ENCODE measurements at regions not wholly inside any gene's neighbourhood (a gene's known extent, or its start where the extent isn't known, plus 50 kb on each side); places are given as distances from the start of the nearest gene placed in this dataset.

- H3K4me3 ChIP-seq (ENCODE audit: low read length): no peak overlapping the region
- no peak for DNase-seq (ENCODE audit: low read depth, low spot score)
Measured at GRCh38 chr10:113446739-113447138, 106.1 kb upstream of the HABP2 start.

DNA sequence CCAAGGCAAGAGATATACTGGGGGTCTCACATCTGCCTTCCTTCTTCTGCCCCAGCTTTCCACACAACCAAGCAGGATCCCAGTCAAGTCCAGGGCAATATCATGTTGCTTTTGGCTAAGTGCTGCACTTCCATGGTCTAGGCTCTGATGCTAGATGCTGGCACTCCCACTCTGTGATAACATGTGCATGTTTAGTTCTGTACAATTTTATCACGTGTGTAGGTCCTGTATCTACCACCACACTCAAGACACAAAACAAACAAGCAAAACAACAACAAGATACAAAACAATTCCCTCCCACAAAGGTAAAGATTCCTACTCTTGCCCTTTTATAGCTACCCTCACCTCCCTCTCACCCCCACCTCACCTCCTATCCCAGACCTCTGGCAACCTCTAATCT, 105.6 kb upstream of the HABP2 start:
- no peak overlapping the region for H3K4me3 ChIP-seq (ENCODE audit: low read length)
- DNase-seq (ENCODE audit: low read depth, low spot score): no peak

GRCh38 chr10:113449006-113449695, 103.7 kb upstream of the HABP2 start:
- no peak overlapping the region for H3K4me3 ChIP-seq (ENCODE audit: low read length)
- DNase-seq (ENCODE audit: low read depth, low spot score): no peak

DNA sequence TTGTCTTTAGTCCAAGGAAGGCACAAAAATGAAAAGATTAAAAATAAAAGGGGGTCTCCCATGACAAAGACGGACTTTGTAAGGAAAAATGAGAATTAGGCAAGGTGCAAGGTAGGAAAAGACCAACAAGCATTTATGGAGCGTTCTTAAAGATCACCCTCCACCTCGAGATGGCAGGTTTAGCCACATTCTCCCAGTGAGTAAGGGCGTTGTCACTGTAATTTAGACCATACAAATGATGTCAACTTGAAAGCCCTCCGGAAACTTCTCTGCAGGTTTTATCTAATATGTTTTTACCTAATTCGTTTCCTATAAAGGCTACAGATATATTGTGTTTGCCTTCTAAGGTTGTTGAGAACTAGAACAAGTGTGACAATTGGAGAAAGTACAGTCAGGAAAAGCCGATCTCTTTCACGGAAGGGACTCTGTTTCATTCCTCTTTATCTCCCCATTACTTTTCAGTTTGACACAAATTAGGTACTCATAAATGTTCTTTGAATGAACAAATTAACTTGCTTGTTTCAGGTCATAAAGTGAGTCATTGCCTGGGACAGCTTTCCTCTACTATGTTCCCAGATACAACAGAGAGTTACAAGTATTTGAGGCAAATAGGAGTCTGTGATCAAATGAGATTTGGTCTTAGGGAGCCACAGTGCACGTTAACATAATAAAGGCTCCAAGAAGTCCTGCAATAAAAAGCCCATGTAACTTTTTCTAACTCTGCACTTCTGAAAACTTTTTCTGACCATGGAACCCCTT, 102.6 kb upstream of the HABP2 start:
- H3K4me3 ChIP-seq (ENCODE audit: low read length): no peak overlapping the region
- no peak for DNase-seq (ENCODE audit: low read depth, low spot score)

DNA sequence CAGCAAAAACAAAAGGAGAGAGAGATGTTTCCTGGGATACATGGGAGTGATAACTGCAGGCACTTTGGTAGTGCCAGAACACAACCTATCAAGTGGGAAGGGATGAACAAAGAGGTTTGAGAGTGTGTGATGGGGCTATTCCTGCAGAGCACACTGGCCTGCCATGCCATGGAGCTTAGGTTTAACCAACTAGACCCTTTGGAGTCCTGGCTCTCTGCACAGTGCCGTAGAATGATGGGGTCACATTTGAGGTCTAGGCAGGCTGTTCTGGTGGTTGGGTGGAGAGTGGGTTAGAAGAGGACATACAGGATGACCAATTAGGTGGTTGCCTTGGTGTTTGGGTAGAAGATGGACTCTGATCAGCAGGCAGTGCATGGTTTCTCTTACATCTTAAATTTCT, 101.9 kb upstream of the HABP2 start:
- no peak for DNase-seq (ENCODE audit: low read depth, low spot score)

GRCh38 chr10:113452146-113452845, 100.6 kb upstream of the HABP2 start:
- no peak overlapping the region for H3K4me3 ChIP-seq (ENCODE audit: low read length)
- no peak for DNase-seq (ENCODE audit: low read depth, low spot score)

More for the DNA sequence above, 101.9 kb upstream of the HABP2 start:
- H3K4me3 ChIP-seq (ENCODE audit: low read length): no peak overlapping the region

DNA sequence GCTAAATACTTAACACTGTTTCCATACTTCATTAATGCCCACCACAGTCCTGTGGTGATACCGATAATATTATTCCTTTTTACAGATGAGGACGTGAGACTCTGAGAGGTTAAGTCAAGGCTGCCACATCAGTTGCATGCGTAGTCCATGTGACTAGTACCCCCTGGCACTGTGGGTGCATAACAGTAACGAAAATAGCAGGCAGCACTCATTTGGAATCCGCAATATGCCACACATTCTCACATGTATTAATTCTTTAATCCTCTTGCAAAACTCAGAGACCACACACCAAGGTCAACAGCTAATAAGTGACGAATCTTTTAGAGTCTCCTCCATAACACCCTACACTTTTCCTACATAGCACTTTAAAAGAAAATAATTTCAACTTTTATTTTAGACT, 99.5 kb upstream of the HABP2 start:
- H3K4me3 ChIP-seq (ENCODE audit: low read length): no peak overlapping the region

DNA sequence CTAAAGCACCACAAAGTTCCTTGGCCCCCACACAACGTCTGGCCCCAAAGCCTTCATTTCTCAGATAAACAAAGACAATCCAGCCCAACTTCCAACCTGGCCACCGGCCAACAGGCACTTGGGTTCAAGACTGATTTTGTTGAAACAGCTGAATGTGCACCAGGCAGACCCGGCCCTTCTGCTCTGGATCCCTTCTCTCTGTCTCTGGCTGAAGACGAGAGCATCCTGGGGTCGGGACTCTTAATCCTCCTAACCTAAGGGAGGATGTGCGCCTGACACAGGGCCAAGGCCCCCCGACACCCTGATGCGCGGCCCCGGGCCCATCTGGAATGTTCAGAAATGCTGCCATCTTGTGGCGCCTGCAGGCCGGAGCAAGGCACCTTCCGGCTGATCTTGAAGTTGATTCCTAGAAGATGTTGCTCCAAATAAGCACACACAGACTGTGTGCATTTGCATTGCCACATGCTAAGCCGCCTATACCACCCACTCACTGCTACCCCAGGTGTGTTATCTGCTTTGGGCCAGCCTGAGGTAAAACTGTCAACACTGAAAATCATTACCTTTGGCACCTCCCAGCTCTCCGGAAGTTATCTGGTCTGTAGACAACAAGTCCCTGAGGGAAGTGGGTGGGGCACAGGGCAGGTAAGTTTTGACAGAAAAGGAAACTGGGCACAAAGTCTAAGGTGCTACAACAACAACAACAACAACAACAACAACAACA, 98.4 kb upstream of the HABP2 start:
- H3K4me3 ChIP-seq (ENCODE audit: low read length): no peak overlapping the region
- peak; percentile 32 for DNase-seq (ENCODE audit: low read depth, low spot score)

More for the DNA sequence above, 99.5 kb upstream of the HABP2 start:
- DNase-seq (ENCODE audit: low read depth, low spot score): no peak

DNA sequence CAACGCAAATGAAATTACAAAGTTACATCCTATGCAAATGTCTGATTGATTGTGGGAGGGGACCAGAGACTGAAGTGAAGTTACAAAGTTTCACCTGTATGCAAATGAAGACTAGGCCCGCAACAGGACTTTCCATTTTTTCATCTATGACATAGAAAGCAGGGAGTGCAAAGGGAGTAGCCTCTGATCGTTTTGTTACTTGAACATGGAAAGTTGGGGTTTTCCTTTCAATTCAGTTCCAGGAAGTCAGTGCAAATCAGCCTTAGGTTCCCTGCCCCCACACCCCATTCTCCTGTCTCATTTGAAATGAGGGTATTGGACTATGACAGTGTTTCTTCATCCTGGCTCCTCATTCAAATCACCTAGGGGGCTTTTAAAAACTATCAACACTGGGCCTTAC, 96.9 kb upstream of the HABP2 start:
- no peak for DNase-seq (ENCODE audit: low read depth, low spot score)

GRCh38 chr10:113456741-113457140, 96.1 kb upstream of the HABP2 start:
- DNase-seq (ENCODE audit: low read depth, low spot score): no peak
- no peak overlapping the region for H3K4me3 ChIP-seq (ENCODE audit: low read length)

More for the DNA sequence above, 96.9 kb upstream of the HABP2 start:
- no peak overlapping the region for H3K4me3 ChIP-seq (ENCODE audit: low read length)

- no peak overlapping the region for H3K4me3 ChIP-seq (ENCODE audit: low read length)
- no peak for DNase-seq (ENCODE audit: low read depth, low spot score)
Measured at GRCh38 chr10:113457408-113457807, 95.4 kb upstream of the HABP2 start.

DNA sequence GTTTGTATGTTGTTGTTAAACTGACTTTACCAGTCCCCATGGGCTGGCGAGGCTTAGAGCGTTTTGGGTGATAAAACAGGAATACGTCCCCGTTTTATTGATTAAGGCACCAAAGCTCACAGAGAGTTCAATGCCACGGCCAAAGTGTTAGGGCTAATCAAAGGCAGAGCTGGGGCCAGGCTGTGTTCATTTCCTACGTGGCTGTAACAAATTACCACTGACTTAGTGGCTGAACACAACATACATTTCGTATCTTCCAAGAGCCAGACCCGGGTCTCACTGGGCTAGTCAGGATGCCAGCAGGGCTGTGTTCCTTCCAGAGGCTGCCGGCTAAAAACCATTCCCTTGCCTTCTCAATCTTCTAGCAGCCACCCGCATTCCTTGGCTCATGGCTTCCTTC, 94.4 kb upstream of the HABP2 start:
- no peak overlapping the region for H3K4me3 ChIP-seq (ENCODE audit: low read length)
- no peak for DNase-seq (ENCODE audit: low read depth, low spot score)

GRCh38 chr10:113458944-113459343, 93.9 kb upstream of the HABP2 start:
- no peak for DNase-seq (ENCODE audit: low read depth, low spot score)

DNA sequence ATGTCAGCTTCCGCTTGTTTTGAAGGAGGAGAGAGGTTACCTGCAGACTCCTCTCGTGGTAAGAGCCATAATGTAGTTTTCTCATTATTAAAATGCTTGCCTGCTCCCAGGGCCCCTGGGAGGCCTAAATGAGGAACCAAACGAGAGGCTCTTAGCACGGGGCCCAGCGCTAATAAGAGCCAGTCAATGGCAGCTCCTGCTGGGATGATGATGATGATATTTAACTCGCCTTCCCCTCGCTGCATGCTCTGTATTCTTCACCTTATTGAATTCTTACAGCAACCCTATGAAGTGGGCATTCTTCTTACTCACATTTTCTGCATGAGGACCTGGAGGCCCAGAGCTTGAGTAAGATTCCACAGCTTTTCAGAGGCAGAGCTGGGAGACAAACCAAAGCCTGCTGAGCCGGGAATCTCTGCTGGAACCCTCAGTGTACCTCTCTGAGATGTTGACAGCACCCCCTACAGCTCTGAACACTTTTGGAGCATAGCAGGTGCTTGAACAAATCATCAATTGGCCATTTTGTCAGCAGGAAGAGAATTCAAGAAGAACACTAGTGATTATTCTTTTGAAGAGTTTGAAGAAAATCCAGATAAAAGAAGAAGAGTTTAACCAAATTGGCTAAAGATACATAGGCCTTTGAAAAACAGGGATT, 93.1 kb upstream of the HABP2 start:
- H3K4me3 ChIP-seq (ENCODE audit: low read length): no peak overlapping the region
- DNase-seq (ENCODE audit: low read depth, low spot score): no peak

More at GRCh38 chr10:113458944-113459343, 93.9 kb upstream of the HABP2 start:
- H3K4me3 ChIP-seq (ENCODE audit: low read length): no peak overlapping the region

GRCh38 chr10:113463083-113463482, 89.8 kb upstream of the HABP2 start:
- no peak overlapping the region for H3K4me3 ChIP-seq (ENCODE audit: low read length)
- no peak for DNase-seq (ENCODE audit: low read depth, low spot score)

GRCh38 chr10:113463777-113464176, 89.1 kb upstream of the HABP2 start:
- no peak overlapping the region for H3K4me3 ChIP-seq (ENCODE audit: low read length)
- no peak for DNase-seq (ENCODE audit: low read depth, low spot score)

DNA sequence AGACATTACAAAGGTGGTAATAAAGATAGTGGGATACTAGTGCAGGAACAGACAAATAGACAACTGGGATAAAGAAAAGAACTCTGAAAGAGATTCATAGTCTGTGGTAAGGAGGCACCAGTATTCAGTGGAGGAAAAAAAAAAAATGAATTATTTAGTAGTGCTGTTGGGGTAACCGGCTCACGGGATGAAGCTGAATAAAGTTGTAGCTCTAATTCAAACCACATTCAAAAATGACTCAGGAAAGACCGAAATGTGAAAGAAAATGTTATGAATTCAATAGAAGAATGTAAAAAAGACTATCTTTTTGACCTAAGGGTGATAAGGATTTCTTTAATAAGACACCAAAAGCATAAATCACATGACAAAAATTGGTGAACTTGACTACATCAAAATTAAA, 83.1 kb upstream of the HABP2 start:
- H3K4me3 ChIP-seq (ENCODE audit: low read length): no peak overlapping the region
- DNase-seq (ENCODE audit: low read depth, low spot score): no peak

DNA sequence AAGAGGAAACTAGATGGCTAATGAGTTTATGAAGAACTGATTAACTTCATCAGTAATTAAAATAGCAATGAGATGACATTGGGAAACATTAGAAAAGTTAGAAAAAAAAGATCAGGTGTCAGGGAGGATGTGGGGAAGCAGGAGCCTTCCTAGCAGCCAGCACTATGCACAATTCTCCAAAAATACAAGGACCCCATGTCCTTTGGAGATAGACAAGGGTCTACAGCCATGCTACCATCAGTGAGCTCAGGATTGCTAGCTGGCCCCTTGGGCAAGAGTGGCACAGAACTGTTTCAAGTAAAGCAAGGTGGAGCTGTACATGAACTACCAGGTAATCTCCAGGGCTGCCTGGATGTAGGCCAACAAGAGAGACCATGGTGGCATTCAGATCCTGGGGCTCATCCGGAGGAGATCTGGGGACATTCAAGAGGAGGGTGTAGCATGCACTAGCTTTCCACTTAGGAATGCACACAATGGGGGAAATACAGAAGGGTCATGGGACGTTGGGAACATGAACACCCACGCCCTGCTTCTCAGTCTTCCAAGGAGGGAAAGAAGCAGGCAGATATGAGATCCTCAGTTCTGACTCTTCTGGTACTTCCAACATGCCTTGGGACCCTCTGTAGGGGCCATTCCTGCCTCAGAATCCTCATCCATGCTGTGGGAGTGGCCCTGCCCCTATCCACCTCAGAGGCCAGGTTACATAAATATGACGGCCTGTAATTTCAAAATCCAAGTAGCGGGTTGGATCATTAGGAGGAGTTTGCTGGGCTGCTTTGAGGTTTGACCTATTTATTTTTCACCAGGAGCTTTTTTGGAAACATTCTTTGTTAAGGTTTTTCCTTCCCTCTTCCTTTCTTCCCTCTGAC, 82.2 kb upstream of the HABP2 start:
- no peak overlapping the region for H3K4me3 ChIP-seq (ENCODE audit: low read length)
- no peak for DNase-seq (ENCODE audit: low read depth, low spot score)
